ENCODE measurements at regions not wholly inside any gene's neighbourhood (a gene's known extent, or its start where the extent isn't known, plus 50 kb on each side); places are given as distances from the start of the nearest gene placed in this dataset.

GRCh38 chr22:47388778-47389177, 626.3 kb downstream of the TBC1D22A start:
- DNase-seq (ENCODE audit: low read depth), result no peak

- no peak for DNase-seq (ENCODE audit: low read depth)
Measured at GRCh38 chr22:47388331-47388730, 625.9 kb downstream of the TBC1D22A start.

GRCh38 chr22:47386812-47387510, 624.5 kb downstream of the TBC1D22A start:
- DNase-seq (ENCODE audit: low read depth), result no peak

- no peak for DNase-seq (ENCODE audit: low read depth)
Measured at GRCh38 chr22:47384977-47385376, 622.5 kb downstream of the TBC1D22A start.

GRCh38 chr22:47382164-47382890, 619.9 kb downstream of the TBC1D22A start:
- no peak for DNase-seq (ENCODE audit: low read depth)

GRCh38 chr22:47381240-47381639, 618.8 kb downstream of the TBC1D22A start:
- DNase-seq (ENCODE audit: low read depth), result no peak

GRCh38 chr22:47380692-47381091, 618.2 kb downstream of the TBC1D22A start:
- DNase-seq (ENCODE audit: low read depth), result no peak

- DNase-seq (ENCODE audit: low read depth), result no peak
Measured at GRCh38 chr22:47379037-47379436, 616.6 kb downstream of the TBC1D22A start.

GRCh38 chr22:47377926-47378560, 615.6 kb downstream of the TBC1D22A start:
- no peak for DNase-seq (ENCODE audit: low read depth)

GRCh38 chr22:47376901-47377505, 614.6 kb downstream of the TBC1D22A start:
- DNase-seq (ENCODE audit: low read depth), result no peak

GRCh38 chr22:47376322-47376700, 613.9 kb downstream of the TBC1D22A start:
- DNase-seq (ENCODE audit: low read depth), result no peak

- DNase-seq (ENCODE audit: low read depth), result no peak
Measured at GRCh38 chr22:47375621-47376321, 613.3 kb downstream of the TBC1D22A start.

- DNase-seq (ENCODE audit: low read depth), result no peak
Measured at GRCh38 chr22:47374901-47375575, 612.6 kb downstream of the TBC1D22A start.

- no peak for DNase-seq (ENCODE audit: low read depth)
Measured at GRCh38 chr22:47374273-47374771, 611.9 kb downstream of the TBC1D22A start.

GRCh38 chr22:47373648-47374272, 611.3 kb downstream of the TBC1D22A start:
- DNase-seq (ENCODE audit: low read depth), result no peak

GRCh38 chr22:47372596-47373385, 610.3 kb downstream of the TBC1D22A start:
- DNase-seq (ENCODE audit: low read depth), result no peak

- DNase-seq (ENCODE audit: low read depth), result no peak
Measured at GRCh38 chr22:47372111-47372581, 609.7 kb downstream of the TBC1D22A start.

GRCh38 chr22:47371263-47372090, 609.0 kb downstream of the TBC1D22A start:
- no peak for DNase-seq (ENCODE audit: low read depth)
